ENCODE measurements at regions not wholly inside any gene's neighbourhood (a gene's known extent, or its start where the extent isn't known, plus 50 kb on each side); places are given as distances from the start of the nearest gene placed in this dataset.

DNA sequence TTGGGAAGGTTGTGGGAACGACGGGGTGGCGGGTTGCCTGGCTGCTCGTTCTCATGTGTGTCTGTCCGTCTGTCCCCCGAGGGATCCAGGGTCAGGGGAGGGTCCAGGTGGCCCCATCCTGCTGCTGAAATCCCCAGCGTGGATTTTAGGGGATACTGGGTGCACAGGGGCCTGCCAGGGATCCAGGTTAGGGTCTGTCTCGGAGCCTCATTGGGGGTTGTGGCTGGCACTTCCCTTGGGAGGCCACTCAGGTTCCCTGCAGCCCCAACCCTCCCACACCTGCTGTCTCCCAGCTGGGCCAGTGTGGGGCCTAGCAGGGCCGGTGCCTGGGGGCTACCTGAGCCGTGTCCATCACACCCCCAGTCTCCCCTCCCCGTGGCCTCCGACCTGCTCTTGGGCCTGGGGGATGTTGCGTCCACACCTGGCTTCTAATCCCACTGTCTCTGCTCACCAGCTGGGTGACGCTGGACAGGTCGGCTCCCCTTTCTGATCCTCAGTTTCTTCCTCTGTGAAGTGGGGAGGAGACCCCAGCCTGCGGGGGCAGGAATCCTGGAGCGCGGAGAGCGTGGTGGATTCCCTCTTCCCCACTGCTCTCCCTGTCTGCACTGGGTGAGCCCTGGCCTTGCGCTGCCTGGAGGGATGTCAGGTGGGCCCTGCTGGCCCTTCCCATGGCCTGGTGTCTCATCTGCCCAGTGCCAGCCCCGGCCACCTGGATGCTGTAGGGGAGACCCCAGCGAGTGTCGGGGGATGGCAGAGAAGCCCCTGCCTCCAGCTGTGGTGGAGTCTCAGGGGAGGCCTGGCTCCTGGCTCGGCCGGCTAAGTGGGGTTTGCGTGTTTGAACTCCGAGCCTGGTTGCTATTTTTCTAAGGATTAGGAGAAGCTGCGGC lies 81.6 kb downstream of the UNCX start:
- TF ChIP-seq, protein P1, sequence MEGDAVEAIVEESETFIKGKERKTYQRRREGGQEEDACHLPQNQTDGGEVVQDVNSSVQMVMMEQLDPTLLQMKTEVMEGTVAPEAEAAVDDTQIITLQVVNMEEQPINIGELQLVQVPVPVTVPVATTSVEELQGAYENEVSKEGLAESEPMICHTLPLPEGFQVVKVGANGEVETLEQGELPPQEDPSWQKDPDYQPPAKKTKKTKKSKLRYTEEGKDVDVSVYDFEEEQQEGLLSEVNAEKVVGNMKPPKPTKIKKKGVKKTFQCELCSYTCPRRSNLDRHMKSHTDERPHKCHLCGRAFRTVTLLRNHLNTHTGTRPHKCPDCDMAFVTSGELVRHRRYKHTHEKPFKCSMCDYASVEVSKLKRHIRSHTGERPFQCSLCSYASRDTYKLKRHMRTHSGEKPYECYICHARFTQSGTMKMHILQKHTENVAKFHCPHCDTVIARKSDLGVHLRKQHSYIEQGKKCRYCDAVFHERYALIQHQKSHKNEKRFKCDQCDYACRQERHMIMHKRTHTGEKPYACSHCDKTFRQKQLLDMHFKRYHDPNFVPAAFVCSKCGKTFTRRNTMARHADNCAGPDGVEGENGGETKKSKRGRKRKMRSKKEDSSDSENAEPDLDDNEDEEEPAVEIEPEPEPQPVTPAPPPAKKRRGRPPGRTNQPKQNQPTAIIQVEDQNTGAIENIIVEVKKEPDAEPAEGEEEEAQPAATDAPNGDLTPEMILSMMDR (IDR thresholded peaks at IDR 0.05): no peak
- TF ChIP-seq POLR2A (IDR thresholded peaks at IDR 0.05) (no peak), EP300 (IDR thresholded peaks at IDR 0.05) (no peak)

Measured in ovary (tissue), 3 donors.